H1 (cell line): ENCODE measurements at regions not wholly inside any gene's neighbourhood (a gene's known extent, or its start where the extent isn't known, plus 50 kb on each side); places are given as distances from the start of the nearest gene placed in this dataset.

Source experiments
- CTCF ChIA-PET: fragments of 300-600 bp; sonication (Branson Sonifier 250); formaldehyde crosslinking; loops from one replicate; lab custom pipeline; 2021; ENCODE audit not compliant: partially characterized antibody; lab: Charles Lee
- POLR2A ChIA-PET: fragments of 300-600 bp; sonication (Branson Sonifier 250); formaldehyde crosslinking; loops from one replicate; lab custom pipeline; 2021; ENCODE audit warnings: inconsistent platforms; ENCODE audit not compliant: partially characterized antibody; lab: Charles Lee
- DNase-seq, 2 experiments: peaks; one replicate each; pipeline versions ENCODE4 v3.0.0 to v3.0.0-alpha.2; 2010 to 2022; ENCODE audit warnings: low spot score in 2 of 2, low read depth in 1 of 2, mixed read lengths in 1 of 2
- FAIRE-seq: peaks from 2 replicates; lab custom pipeline; 2011; peaks lifted over from hg19 to GRCh38; lab: Jason Lieb, UNC
- H2AFZ ChIP-seq: 2 replicates; pipeline ENCODE4 v1.8.1; 2012; ENCODE audit warnings: low read length, inconsistent platforms
- H2AK5ac ChIP-seq: 2 replicates; pipeline ENCODE4 v1.6.1; 2013; ENCODE audit warnings: low read depth, low read length
- H2BK120ac ChIP-seq: replicated peaks from 2 replicates; pipeline ENCODE3; 2013; ENCODE audit warnings: low read depth, low read length, inconsistent platforms
- H2BK12ac ChIP-seq: 2 replicates; pipeline ENCODE4 v1.6.1; 2013; ENCODE audit warnings: low read depth, low read length
- H2BK15ac ChIP-seq: 2 replicates; pipeline ENCODE4 v1.6.1; 2013; ENCODE audit warnings: low read length
- H2BK20ac ChIP-seq: 2 replicates; pipeline ENCODE4 v1.6.1; 2013; ENCODE audit warnings: low read length
- H2BK5ac ChIP-seq: 2 replicates; pipeline ENCODE4 v1.6.1; 2013; ENCODE audit warnings: low read depth, low read length
- H3K14ac ChIP-seq: 2 replicates; pipeline ENCODE4 v1.6.1; 2013; ENCODE audit warnings: inconsistent platforms; ENCODE audit not compliant: insufficient read length
- H3K18ac ChIP-seq: 2 replicates; pipeline ENCODE4 v1.6.1; 2013; ENCODE audit warnings: low read length; ENCODE audit errors: extremely low read depth
- H3K23ac ChIP-seq: 2 replicates; pipeline ENCODE4 v1.6.1; 2013; ENCODE audit warnings: inconsistent platforms; ENCODE audit not compliant: insufficient read length
- H3K23me2 ChIP-seq: 2 replicates; pipeline ENCODE4 v1.6.1; 2013; ENCODE audit warnings: low read depth, low read length
- H3K27ac ChIP-seq: 2 replicates; pipeline ENCODE4 v1.6.1; 2011; ENCODE audit warnings: low read depth, low read length, inconsistent platforms
- H3K27me3 ChIP-seq, 4 experiments: replicated peaks in 1 of 4; 1 replicate in 1 of 4; 2 replicates in 3 of 4; pipeline versions ENCODE4 v1.6.1 to v1.8.1; 2011 to 2013; ENCODE audit warnings: low read length in 3 of 4, mild to moderate bottlenecking in 3 of 4, inconsistent platforms in 2 of 4, mixed read lengths in 2 of 4, moderate library complexity in 1 of 4; ENCODE audit not compliant: control insufficient read depth in 3 of 4, insufficient read depth in 3 of 4; ENCODE audit errors: extremely low read depth in 1 of 4
- H3K36me3 ChIP-seq, 4 experiments: 2 replicates each; pipeline versions ENCODE4 v1.6.1 to v1.8.1; 2011 to 2013; ENCODE audit warnings: mild to moderate bottlenecking in 4 of 4, low read length in 3 of 4, moderate library complexity in 2 of 4, control low read depth in 1 of 4, inconsistent platforms in 1 of 4; ENCODE audit not compliant: insufficient read depth in 4 of 4, control insufficient read depth in 2 of 4
- H3K4ac ChIP-seq: replicated peaks from 2 replicates; pipeline ENCODE3; 2013; ENCODE audit warnings: low read length, low read depth, mixed read lengths, inconsistent platforms; ENCODE audit not compliant: insufficient read length
- H3K4me1 ChIP-seq, 4 experiments: replicated peaks in 1 of 4; 1 replicate in 1 of 4; 2 replicates in 3 of 4; pipeline versions ENCODE4 v1.6.1 to v1.8.1; 2011 to 2013; ENCODE audit warnings: low read length in 3 of 4, inconsistent platforms in 2 of 4, mixed read lengths in 1 of 4; ENCODE audit not compliant: insufficient read depth in 4 of 4, control insufficient read depth in 3 of 4
- H3K4me2 ChIP-seq, 2 experiments: 2 replicates each; pipeline versions ENCODE4 v1.6.1 to v1.8.1; 2011 to 2013; ENCODE audit warnings: low read depth in 2 of 2, low read length in 2 of 2, control low read depth in 1 of 2, inconsistent platforms in 1 of 2, mild to moderate bottlenecking in 1 of 2; ENCODE audit not compliant: insufficient read depth in 1 of 2
- H3K4me3 ChIP-seq, 4 experiments: fragments of 200-600, 300-600 bp in 1 of 4; sonication (generic), shearing (Covaris generic), sonication (Bioruptor Twin) in 1 of 4; 2 replicates each; pipeline versions ENCODE4 v1.5.1 to v1.8.1; 2011 to 2016; ENCODE audit warnings: low read length in 4 of 4, low read depth in 3 of 4, control low read depth in 2 of 4, inconsistent platforms in 2 of 4, mild to moderate bottlenecking in 2 of 4, mixed read lengths in 1 of 4, moderate library complexity in 1 of 4; ENCODE audit not compliant: insufficient read depth in 2 of 4; ENCODE audit errors: extremely low read depth in 1 of 4
- H3K56ac ChIP-seq: replicated peaks from 2 replicates; pipeline ENCODE3; 2013; ENCODE audit warnings: low read depth, mild to moderate bottlenecking, mixed read lengths, low read length, inconsistent platforms; ENCODE audit not compliant: insufficient read length
- H3K79me1 ChIP-seq: 2 replicates; pipeline ENCODE4 v1.6.1; 2013; ENCODE audit warnings: low read depth, low read length, control low read depth
- H3K79me2 ChIP-seq, 2 experiments: 2 replicates each; pipeline versions ENCODE4 v1.6.1 to v1.8.1; 2012 to 2013; ENCODE audit warnings: low read length in 2 of 2, mild to moderate bottlenecking in 2 of 2, inconsistent platforms in 1 of 2; ENCODE audit not compliant: insufficient read depth in 2 of 2, control insufficient read depth in 1 of 2
- H3K9ac ChIP-seq, 4 experiments: replicated peaks in 1 of 4; 1 replicate in 1 of 4; 2 replicates in 3 of 4; pipeline versions ENCODE4 v1.6.1 to v1.8.1; 2011 to 2013; ENCODE audit warnings: low read depth in 3 of 4, low read length in 3 of 4, control low read depth in 2 of 4, mild to moderate bottlenecking in 2 of 4, moderate library complexity in 2 of 4, inconsistent platforms in 1 of 4; ENCODE audit errors: extremely low read depth in 1 of 4
- H3K9me3 ChIP-seq, 2 experiments: 2 replicates each; pipeline versions ENCODE4 v1.6.1 to v1.8.1; 2012 to 2013; ENCODE audit warnings: mild to moderate bottlenecking in 2 of 2, moderate library complexity in 2 of 2, control low read depth in 1 of 2, inconsistent platforms in 1 of 2, low read depth in 1 of 2, low read length in 1 of 2, mixed read lengths in 1 of 2; ENCODE audit not compliant: insufficient read depth in 2 of 2
- H4K20me1 ChIP-seq, 2 experiments: replicated peaks in 1 of 2; 2 replicates each; pipeline versions ENCODE3 to v1.8.1; 2011 to 2013; ENCODE audit warnings: inconsistent platforms in 2 of 2, low read length in 2 of 2, mild to moderate bottlenecking in 1 of 2; ENCODE audit not compliant: insufficient read depth in 2 of 2, control insufficient read depth in 1 of 2
- H4K5ac ChIP-seq: 2 replicates; pipeline ENCODE4 v1.6.1; 2013; ENCODE audit warnings: low read length, low read depth, mixed read lengths, inconsistent platforms; ENCODE audit not compliant: insufficient read length
- H4K8ac ChIP-seq: 2 replicates; pipeline ENCODE4 v1.8.0; 2013; ENCODE audit warnings: mild to moderate bottlenecking, moderate library complexity, low read length, inconsistent platforms; ENCODE audit not compliant: insufficient read depth; ENCODE audit errors: extremely low read depth
- H4K91ac ChIP-seq: replicated peaks from 2 replicates; pipeline ENCODE3; 2013; ENCODE audit warnings: low read length, mixed read lengths, inconsistent platforms; ENCODE audit not compliant: insufficient read length
- ASH2L ChIP-seq: fragments of 200-600, 300-600 bp; sonication (generic); IDR thresholded peaks from one replicate; pipeline ENCODE4 v1.7.1; 2017; ENCODE audit warnings: low read length
- BRCA1 ChIP-seq: IDR thresholded peaks from 2 replicates; pipeline ENCODE4 v1.6.1; 2012; ENCODE audit warnings: low read depth, low read length, improper control_type of control experiment
- CBX8 ChIP-seq: fragments of 300-800, 300-1000 bp; sonication (generic); IDR thresholded peaks from 2 replicates; pipeline ENCODE4 v1.7.1; 2016; ENCODE audit warnings: low read depth, low read length, borderline replicate concordance
- CEBPB ChIP-seq: IDR thresholded peaks from 2 replicates; pipeline ENCODE4 v1.6.1; 2012; ENCODE audit warnings: low read depth, low read length
- EGR1 ChIP-seq: IDR thresholded peaks from 2 replicates; pipeline ENCODE4 v1.6.1; 2011; ENCODE audit warnings: low read depth, low read length, borderline replicate concordance
- EZH2 ChIP-seq: fragments of 200-600 bp; sonication (generic); IDR thresholded peaks from 2 replicates; pipeline ENCODE4 v1.7.1; 2012; ENCODE audit warnings: low read depth, mild to moderate bottlenecking, moderate library complexity, low read length, inconsistent platforms; ENCODE audit not compliant: severe bottlenecking
- KDM1A ChIP-seq: fragments of 200-600, 300-600 bp; sonication (generic); IDR thresholded peaks from 2 replicates; pipeline ENCODE4 v1.7.1; 2016; ENCODE audit warnings: mild to moderate bottlenecking, low read length, borderline replicate concordance
- KDM4A ChIP-seq: IDR thresholded peaks from one replicate; pipeline ENCODE4 v1.7.1; 2012; ENCODE audit warnings: low read depth, mild to moderate bottlenecking, moderate library complexity, low read length, inconsistent platforms; ENCODE audit not compliant: severe bottlenecking
- NANOG ChIP-seq: IDR thresholded peaks from 2 replicates; pipeline ENCODE4 v1.6.1; 2011; ENCODE audit warnings: low read length, low read depth, mild to moderate bottlenecking, inconsistent platforms; ENCODE audit not compliant: insufficient read depth, poor library complexity, severe bottlenecking
- PHF8 ChIP-seq: fragments of 200-600 bp; sonication (generic); conservative IDR thresholded peaks from 2 replicates; pipeline ENCODE4 v1.7.1; 2012; ENCODE audit warnings: low read depth, mild to moderate bottlenecking, inconsistent platforms, low read length, moderate library complexity
- POLR2AphosphoS5 ChIP-seq: IDR thresholded peaks from 2 replicates; pipeline ENCODE4 v1.6.1; 2011; ENCODE audit warnings: low read depth, low read length
- RBBP5 ChIP-seq: IDR thresholded peaks from 2 replicates; pipeline ENCODE4 v1.7.1; 2012; ENCODE audit warnings: low read depth, mild to moderate bottlenecking, inconsistent platforms, low read length, moderate library complexity, borderline replicate concordance
- RXRA ChIP-seq: IDR thresholded peaks from 2 replicates; pipeline ENCODE4 v1.6.1; 2011; ENCODE audit warnings: low read depth, mild to moderate bottlenecking, low read length, moderate library complexity; ENCODE audit not compliant: insufficient read depth
- SIX5 ChIP-seq: IDR thresholded peaks from 2 replicates; pipeline ENCODE4 v1.6.1; 2011; ENCODE audit warnings: mild to moderate bottlenecking, low read depth, low read length
- ZNF274 ChIP-seq: IDR thresholded peaks from 2 replicates; pipeline ENCODE4 v1.7.0; 2012; ENCODE audit warnings: low read length, borderline replicate concordance; ENCODE audit errors: extremely low read depth
- WGBS, 2 experiments: shearing (Covaris generic) in 1 of 2; methylation state at CpG; one replicate each; pipeline versions ENCODE4 v1.1.6 to v1.1.7; 2013 to 2015; ENCODE audit warnings: low lambda C conversion rate in 2 of 2, mixed read lengths in 2 of 2, inconsistent platforms in 1 of 2, low coverage in 1 of 2, missing lambda C conversion rate in 1 of 2; ENCODE audit not compliant: insufficient replicate concordance in 2 of 2, insufficient coverage in 1 of 2, insufficient read length in 1 of 2; ENCODE audit errors: extremely low coverage in 1 of 2, missing lambda C conversion rate in 1 of 2; 5-methylcytosine and 5-hydroxymethylcytosine counted together

DNA sequence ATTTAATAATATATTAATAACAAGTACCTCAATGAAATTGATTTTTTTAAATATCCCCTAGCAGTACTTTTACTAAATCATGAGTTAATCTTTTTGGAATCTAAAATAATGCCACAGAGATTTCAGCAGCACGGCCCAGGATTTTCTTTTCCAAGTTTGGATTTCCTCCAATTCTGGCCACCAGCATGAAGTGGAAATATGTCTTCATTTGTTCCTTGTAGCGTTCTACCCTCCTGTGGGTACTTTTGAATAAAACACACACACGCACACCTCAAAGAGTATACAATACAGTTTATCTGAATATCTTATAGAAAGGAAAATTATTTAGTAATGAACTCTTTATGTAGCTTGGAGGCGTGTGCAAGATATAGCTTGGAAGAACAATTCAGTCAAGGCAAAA lies 125.1 kb upstream of the STT3B start:
- Histone ChIP-seq H3K27me3 (no peaks in the 10 kb centered on the region), H3K4me2 (no peak overlapping the region), H2BK120ac (no peak overlapping the region), H3K4me3 (no peak overlapping the region), H2BK15ac (no peak overlapping the region), H3K14ac (no peak overlapping the region), H2AFZ (no peak overlapping the region), H3K79me1 (no peaks in the 10 kb centered on the region), H2BK5ac (no peak overlapping the region), H3K9me3 (no peaks in the 10 kb centered on the region), H2BK12ac (no peak overlapping the region), H3K4me1 (0 out of 7 replicates have a peak, but pooled peaks cover 0 to 2% (median 0%) of the 10 kb centered on the region in 4 experiments), H3K23ac (no peak overlapping the region), H3K27ac (no peak overlapping the region), H3K23me2 (no peaks in the 10 kb centered on the region), H3K4ac (no peak overlapping the region), H3K18ac (no peak overlapping the region), H2BK20ac (no peak overlapping the region), H3K79me2 (no peaks in the 10 kb centered on the region), H4K20me1 (no peaks in the 10 kb centered on the region), H4K91ac (no peak overlapping the region), H3K9ac (no peak overlapping the region), H2AK5ac (no peak overlapping the region), H4K8ac (no peak overlapping the region), H3K36me3 (no peaks in the 10 kb centered on the region), H4K5ac (no peak overlapping the region), H3K56ac (no peak overlapping the region)
- CTCF ChIA-PET, result interaction anchor here (0.7 kb wide), 1 partner anchor 40 kb away, joined by 3 read pairs; no protein-coding TSS in a partner anchor
- FAIRE-seq (no peak), DNase-seq (no peak)
- 87% methylated on average over 4 of the region's 4 CpGs; no CpG with 5 or more reads in 1 of the 2 experiments for WGBS, 2 experiments
- POLR2A ChIA-PET, result no interaction called here
- no peak for TF ChIP-seq BRCA1
- no peak for TF ChIP-seq RXRA
- no peak for TF ChIP-seq EZH2
- TF ChIP-seq NANOG, result no peak
- TF ChIP-seq KDM4A, result no peak
- TF ChIP-seq ZNF274, result no peak
- no peak for TF ChIP-seq PHF8
- no peak for TF ChIP-seq ASH2L
- TF ChIP-seq EGR1, result no peak
- no peak for TF ChIP-seq KDM1A
- no peak for TF ChIP-seq CEBPB
- no peak for TF ChIP-seq POLR2AphosphoS5
- no peak for TF ChIP-seq RBBP5
- no peak for TF ChIP-seq CBX8
- TF ChIP-seq SIX5, result no peak
